ENCODE measurements at regions not wholly inside any gene's neighbourhood (a gene's known extent, or its start where the extent isn't known, plus 50 kb on each side); places are given as distances from the start of the nearest gene placed in this dataset.

GRCh38 chr1:185634704-185635103, 99.5 kb upstream of the HMCN1 start:
- H3K27me3 ChIP-seq, result no peaks in the 10 kb centered on the region
- no peak overlapping the region for H3K27ac ChIP-seq
- 90 to 96% methylated on average over 4 of the region's 4 CpGs for WGBS, 2 donors
- DNase-seq, result no peak
- H3K4me3 ChIP-seq, result no peak overlapping the region
- H3K36me3 ChIP-seq (ENCODE audit: low read depth, missing control alignments), result no peaks in the 10 kb centered on the region
- TF ChIP-seq POLR2A (IDR thresholded peaks at IDR 0.05) (no peak), CTCF (IDR thresholded peaks at IDR 0.05) (no peak)
- no peaks in the 10 kb centered on the region for H3K4me1 ChIP-seq
- no peaks in the 10 kb centered on the region for H3K9me3 ChIP-seq
- intact Hi-C loops (cut with DNase I; ENCODE audit: low total_unique reads), result no loop called here

DNA sequence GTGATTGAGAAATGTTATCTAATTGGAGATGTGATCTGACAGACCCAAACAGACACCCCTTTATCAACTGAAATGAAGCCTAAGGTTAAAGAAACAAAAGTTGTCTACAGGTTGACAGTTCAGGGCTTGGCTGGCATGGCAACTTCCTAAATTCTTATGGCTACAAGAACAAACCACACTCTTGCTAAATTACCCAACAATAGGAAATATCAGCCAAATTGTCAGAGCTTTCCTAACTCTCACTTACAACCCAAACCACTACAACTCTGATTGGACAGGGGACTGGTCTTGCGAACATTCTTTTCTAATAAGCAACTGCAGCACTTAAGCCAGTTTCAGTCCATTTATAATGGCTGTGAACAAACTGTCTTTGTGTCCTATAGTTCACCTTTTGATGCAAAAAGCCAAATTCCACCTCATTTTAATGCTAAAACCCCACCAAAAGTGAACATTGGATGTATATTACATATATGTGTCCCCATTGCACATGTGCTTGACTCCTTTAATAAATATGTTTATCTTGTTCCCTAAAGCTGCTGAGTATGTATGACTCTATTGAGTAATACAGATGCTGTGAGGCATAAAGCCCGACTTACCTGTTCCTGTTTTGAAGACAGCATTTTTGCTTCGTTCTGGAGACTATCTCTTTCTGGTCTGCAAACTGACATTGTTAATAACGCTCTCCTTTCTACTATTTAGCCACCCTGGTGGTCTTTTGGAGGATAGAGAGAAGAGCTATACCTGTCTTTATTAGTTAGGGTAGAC, 101.3 kb upstream of the HMCN1 start:
- Histone ChIP-seq H3K9me3 (no peaks in the 10 kb centered on the region), H3K4me3 (no peak overlapping the region), H3K4me1 (no peaks in the 10 kb centered on the region), H3K27me3 (no peaks in the 10 kb centered on the region), H3K36me3 (ENCODE audit: low read depth, missing control alignments) (no peaks in the 10 kb centered on the region), H3K27ac (no peak overlapping the region)
- TF ChIP-seq POLR2A (IDR thresholded peaks at IDR 0.05) (no peak), CTCF (IDR thresholded peaks at IDR 0.05) (no peak)
- intact Hi-C loops (cut with DNase I; ENCODE audit: low total_unique reads), result no loop called here
- no peak for DNase-seq
- 88 to 92% methylated on average over 4 of the region's 4 CpGs for WGBS, 2 donors

DNA sequence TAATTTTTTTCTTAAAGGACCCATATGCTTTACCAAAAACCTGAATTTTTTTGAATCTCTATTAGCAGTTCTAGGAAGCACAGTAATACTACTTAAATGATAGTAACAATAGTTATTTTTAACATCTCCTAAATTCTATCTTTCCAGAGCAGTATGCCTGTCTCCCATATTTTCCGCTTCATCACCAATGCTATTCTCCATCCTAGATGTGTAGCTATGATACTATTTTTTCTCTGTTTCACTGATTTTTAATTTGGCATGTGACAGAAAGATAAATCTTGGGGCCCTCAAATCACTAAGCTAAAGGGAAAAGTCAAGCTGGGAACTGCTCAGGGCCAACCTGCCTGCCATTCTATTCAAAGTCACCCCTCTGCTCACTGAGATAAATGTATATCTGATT, 102.3 kb upstream of the HMCN1 start:
- no peaks in the 10 kb centered on the region for H3K27me3 ChIP-seq
- intact Hi-C loops (cut with DNase I; ENCODE audit: low total_unique reads), result no loop called here
- no peaks in the 10 kb centered on the region for H3K9me3 ChIP-seq
- H3K27ac ChIP-seq, result no peak overlapping the region
- TF ChIP-seq POLR2A (IDR thresholded peaks at IDR 0.05), result no peak
- no peak for TF ChIP-seq CTCF (IDR thresholded peaks at IDR 0.05)
- no peak overlapping the region for H3K4me3 ChIP-seq
- H3K36me3 ChIP-seq (ENCODE audit: low read depth, missing control alignments), result no peaks in the 10 kb centered on the region
- no peaks in the 10 kb centered on the region for H3K4me1 ChIP-seq
- WGBS, 2 donors, result 100% methylated on average over 1 of the region's 1 CpG
- DNase-seq, result no peak

- H3K27me3 ChIP-seq, result no peaks in the 10 kb centered on the region
- intact Hi-C loops (cut with DNase I; ENCODE audit: low total_unique reads), result no loop called here
- no peaks in the 10 kb centered on the region for H3K4me1 ChIP-seq
- WGBS, 2 donors, result 88 to 94% methylated on average over 2 of the region's 2 CpGs
- no peak for DNase-seq
- H3K4me3 ChIP-seq, result no peak overlapping the region
- H3K36me3 ChIP-seq (ENCODE audit: low read depth, missing control alignments), result no peaks in the 10 kb centered on the region
- no peaks in the 10 kb centered on the region for H3K9me3 ChIP-seq
- H3K27ac ChIP-seq, result no peak overlapping the region
- TF ChIP-seq POLR2A (IDR thresholded peaks at IDR 0.05) (no peak), CTCF (IDR thresholded peaks at IDR 0.05) (no peak)
Observed at GRCh38 chr1:185627761-185628501, 106.3 kb upstream of the HMCN1 start.
